HG03108 (cell line): ENCODE measurements at regions not wholly inside any gene's neighbourhood (a gene's known extent, or its start where the extent isn't known, plus 50 kb on each side); places are given as distances from the start of the nearest gene placed in this dataset.

Source experiments
- ATAC-seq: cut with Tn5 transposase; IDR thresholded peaks from one replicate; pipeline ENCODE4 v1.9.1; 2021; ENCODE audit warnings: moderate library complexity; ENCODE audit not compliant: unreplicated experiment

DNA sequence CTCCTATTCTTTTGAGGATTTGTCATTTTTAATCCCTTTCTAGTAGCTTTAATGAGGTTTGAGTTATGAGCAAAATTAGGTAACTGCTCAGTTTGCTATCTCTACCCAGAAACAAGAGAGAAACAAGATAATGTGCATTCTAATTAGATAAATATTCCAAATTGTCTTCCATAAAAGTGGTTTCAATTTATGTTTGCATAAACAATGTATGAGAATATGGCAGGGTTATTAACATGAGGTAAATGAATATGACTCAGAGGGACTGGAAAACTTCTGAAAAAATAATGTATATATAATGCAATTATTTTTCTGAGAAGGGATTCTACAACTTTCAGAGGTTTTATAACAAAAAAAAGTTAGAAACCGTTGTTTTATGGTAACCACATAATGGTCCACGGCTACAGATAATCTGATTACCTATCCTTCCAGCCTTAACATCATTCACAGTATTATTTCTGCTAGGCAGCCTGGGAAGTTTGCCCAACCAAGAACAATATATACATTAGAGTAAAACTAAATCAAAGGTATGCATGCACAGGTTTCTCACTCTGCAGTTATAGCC is 101.2 kb downstream of the CRPPA start:
- no peak for ATAC-seq

- no peak for ATAC-seq
These were observed 102.1 kb downstream of the CRPPA start for GRCh38 chr7:16318989-16319915.

- ATAC-seq = no peak
These were observed 102.9 kb downstream of the CRPPA start for GRCh38 chr7:16318463-16318862.

DNA sequence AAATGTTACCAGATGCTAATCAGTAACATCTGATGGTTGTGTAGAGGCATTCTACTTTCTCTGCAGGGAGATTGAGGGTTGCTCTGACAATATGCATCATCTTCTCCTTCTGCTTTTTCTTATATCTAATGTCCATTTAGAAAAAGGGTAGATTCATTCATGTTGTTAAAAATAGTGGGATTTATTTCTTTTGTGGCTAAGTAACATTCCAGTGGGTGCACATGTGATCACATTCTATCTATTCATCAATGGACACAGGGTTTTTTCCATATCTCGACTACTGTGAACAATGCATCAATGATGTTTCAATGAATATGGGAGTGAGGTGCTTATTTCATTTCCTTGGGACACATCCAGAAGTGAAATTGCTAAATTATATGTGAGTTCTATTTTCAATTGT is 103.9 kb downstream of the CRPPA start:
- no peak for ATAC-seq

GRCh38 chr7:16315280-16315679 is 106.1 kb downstream of the CRPPA start:
- no peak for ATAC-seq

DNA sequence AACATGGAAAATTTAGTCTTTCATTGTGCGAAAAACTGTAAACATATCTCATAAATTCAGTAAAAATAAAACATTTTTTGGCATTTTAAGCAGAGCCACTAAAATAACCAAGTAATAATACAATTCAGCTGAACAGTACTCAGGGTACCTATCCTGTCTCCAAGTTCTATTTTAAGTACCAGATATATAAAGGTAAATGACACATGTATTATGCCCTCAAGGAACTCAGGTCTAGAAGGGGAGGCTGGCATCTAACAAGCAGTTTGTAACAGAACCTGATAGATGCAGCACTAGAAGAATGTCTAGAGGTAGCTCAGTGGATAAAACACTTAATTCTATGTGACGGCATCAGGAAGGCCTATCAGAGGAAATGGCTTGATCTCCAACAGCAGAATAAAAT is 112.2 kb downstream of the CRPPA start:
- no peak for ATAC-seq

DNA sequence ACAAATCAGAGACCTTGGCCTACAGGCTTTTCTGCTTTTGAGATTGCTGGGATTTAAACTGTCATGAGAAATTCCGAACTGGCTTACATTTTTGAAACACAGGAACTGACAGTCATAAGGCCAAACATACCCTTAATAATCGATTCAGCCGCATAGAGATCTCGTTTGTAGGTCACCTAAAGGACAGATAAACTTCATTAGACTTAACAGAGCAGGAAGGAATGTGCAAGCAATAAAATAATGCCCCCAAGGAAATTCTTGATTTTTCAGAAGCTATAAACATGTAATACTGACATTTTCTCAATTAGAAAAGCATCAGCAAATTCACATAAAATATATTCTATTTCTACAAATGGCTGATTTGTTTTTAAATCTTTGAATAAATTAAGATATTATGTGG is 120.0 kb downstream of the CRPPA start:
- ATAC-seq = no peak

- ATAC-seq = no peak
These were observed 120.9 kb downstream of the CRPPA start for GRCh38 chr7:16300361-16300895.

DNA sequence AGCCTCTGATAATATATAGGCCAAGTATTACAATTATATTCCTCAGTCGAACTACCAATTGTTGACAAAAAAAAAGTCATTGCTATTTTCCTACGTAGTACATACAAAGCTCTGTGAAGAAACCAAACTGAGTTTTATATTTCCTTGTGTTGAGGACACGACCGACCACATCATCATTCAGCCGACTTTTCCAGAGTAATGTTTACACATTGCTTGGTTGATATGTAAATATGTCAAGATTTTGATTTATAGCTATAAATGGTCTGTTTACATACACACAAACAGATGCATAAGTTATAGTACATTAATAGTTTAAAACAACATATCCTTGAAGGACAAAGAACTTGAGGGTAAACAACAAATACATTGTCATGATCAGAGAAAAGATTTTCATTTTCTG is 121.5 kb downstream of the CRPPA start:
- no peak for ATAC-seq

GRCh38 chr7:16298221-16298620 is 123.1 kb downstream of the CRPPA start:
- ATAC-seq = no peak

- ATAC-seq = no peak
These were observed 125.8 kb downstream of the CRPPA start for GRCh38 chr7:16295558-16295957.

GRCh38 chr7:16293669-16294425 is 127.5 kb downstream of the CRPPA start:
- ATAC-seq = no peak

- no peak for ATAC-seq
These were observed 136.8 kb downstream of the CRPPA start for GRCh38 chr7:16284581-16284980.

- ATAC-seq = no peak
These were observed 143.1 kb downstream of the CRPPA start for GRCh38 chr7:16278167-16278787.

- no peak for ATAC-seq
These were observed 149.2 kb downstream of the CRPPA start for GRCh38 chr7:16271990-16272665.

- ATAC-seq = no peak
These were observed 149.9 kb downstream of the CRPPA start for GRCh38 chr7:16271355-16271915.

DNA sequence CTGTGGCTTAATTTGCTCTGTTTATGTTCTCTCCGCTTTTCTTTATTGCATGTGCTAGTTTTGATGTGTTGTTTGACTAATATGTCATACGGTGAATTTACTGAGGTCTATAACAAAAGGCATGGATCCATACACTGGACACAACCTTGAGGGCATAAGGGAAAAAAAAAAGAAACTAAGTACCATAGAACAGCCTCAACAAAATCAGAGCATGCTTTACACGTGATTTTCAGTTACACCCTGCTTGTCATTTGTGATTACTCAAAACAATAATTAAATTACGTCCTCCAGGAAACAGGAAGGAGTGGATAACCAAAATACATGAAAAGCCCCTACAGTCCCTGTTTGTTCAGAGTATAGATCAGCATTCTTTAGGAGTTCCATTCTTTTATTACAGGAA is 150.5 kb downstream of the CRPPA start:
- ATAC-seq = no peak

- ATAC-seq = no peak
These were observed 152.2 kb downstream of the CRPPA start for GRCh38 chr7:16268821-16269768.
